CD4-positive, alpha-beta T cell treated with Interleukin-4 for 4 hours (primary cell): ENCODE measurements at regions not wholly inside any gene's neighbourhood (a gene's known extent, or its start where the extent isn't known, plus 50 kb on each side); places are given as distances from the start of the nearest gene placed in this dataset.
A peak's percentile ranks its signal among the peaks of the same experiment; 100 is the strongest.

ENCODE experiments used
- DNase-seq: peaks from one replicate; pipeline ENCODE4 v3.0.0-alpha.2; 2020

- no peak for DNase-seq
These were observed 263.9 kb downstream of the DIPK2A start for GRCh38 chr3:144235489-144235888.

GRCh38 chr3:144237351-144237750 lies 265.7 kb downstream of the DIPK2A start:
- DNase-seq, result no peak

- DNase-seq, result no peak
These were observed 269.8 kb downstream of the DIPK2A start for GRCh38 chr3:144241404-144241803.

- DNase-seq, result no peak
These were observed 271.1 kb downstream of the DIPK2A start for GRCh38 chr3:144242747-144243146.

GRCh38 chr3:144244662-144245061 lies 273.0 kb downstream of the DIPK2A start:
- DNase-seq, result no peak

GRCh38 chr3:144252896-144253295 lies 281.3 kb downstream of the DIPK2A start:
- DNase-seq, result no peak

GRCh38 chr3:144257381-144257780 lies 285.8 kb downstream of the DIPK2A start:
- no peak for DNase-seq

GRCh38 chr3:144259267-144259666 lies 287.6 kb downstream of the DIPK2A start:
- DNase-seq, result no peak

GRCh38 chr3:144263706-144264105 lies 292.1 kb downstream of the DIPK2A start:
- DNase-seq, result no peak

GRCh38 chr3:144264350-144264749 lies 292.7 kb downstream of the DIPK2A start:
- DNase-seq, result no peak

GRCh38 chr3:144264794-144265193 lies 293.2 kb downstream of the DIPK2A start:
- no peak for DNase-seq

GRCh38 chr3:144265542-144266100 lies 294.0 kb downstream of the DIPK2A start:
- DNase-seq, result no peak

- DNase-seq, result no peak
These were observed 298.5 kb downstream of the DIPK2A start for GRCh38 chr3:144270100-144270499.

GRCh38 chr3:144272680-144273079 lies 301.1 kb downstream of the DIPK2A start:
- no peak for DNase-seq

- DNase-seq, result no peak
These were observed 302.0 kb downstream of the DIPK2A start for GRCh38 chr3:144273601-144274000.

- DNase-seq, result no peak
These were observed 303.4 kb downstream of the DIPK2A start for GRCh38 chr3:144275005-144275404.

GRCh38 chr3:144282313-144282712 lies 310.7 kb downstream of the DIPK2A start:
- DNase-seq, result no peak

- no peak for DNase-seq
These were observed 314.8 kb downstream of the DIPK2A start for GRCh38 chr3:144286235-144286910.

GRCh38 chr3:144287001-144287400 lies 315.4 kb downstream of the DIPK2A start:
- no peak for DNase-seq

- no peak for DNase-seq
These were observed 317.4 kb downstream of the DIPK2A start for GRCh38 chr3:144289057-144289456.

GRCh38 chr3:144294659-144295538 lies 323.3 kb downstream of the DIPK2A start:
- DNase-seq, result peak; percentile 6

GRCh38 chr3:144295613-144296012 lies 324.0 kb downstream of the DIPK2A start:
- DNase-seq, result no peak

GRCh38 chr3:144296808-144297207 lies 325.2 kb downstream of the DIPK2A start:
- DNase-seq, result no peak

- DNase-seq, result no peak
These were observed 330.2 kb downstream of the DIPK2A start for GRCh38 chr3:144301863-144302262.
